Adrenal gland (tissue), 9 donors: ENCODE measurements at regions not wholly inside any gene's neighbourhood (a gene's known extent, or its start where the extent isn't known, plus 50 kb on each side); places are given as distances from the start of the nearest gene placed in this dataset.

Experiments
- DNase-seq, 7 donors: peaks; one replicate each; pipeline ENCODE4 v3.0.0-alpha.2; 2019 to 2020
- H3K27ac ChIP-seq, 5 donors: fragments of 200-600 bp; sonication (generic) in 4 of 5; 1 replicate in 3 of 5; 2 replicates in 2 of 5; pipeline versions ENCODE4 v1.5.1 to v1.8.0; 2016 to 2020; ENCODE audit warnings: mild to moderate bottlenecking in 1 of 5
- H3K27me3 ChIP-seq: fragments of 200-600 bp; 2 replicates; pipeline ENCODE4 v1.8.0; 2021
- H3K36me3 ChIP-seq, 2 donors: fragments of 200-600 bp; replicated peaks in 1 of 2; 1 replicate in 1 of 2; 2 replicates in 1 of 2; pipeline versions ENCODE4 v1.5.1 to v1.8.0; 2018 to 2022
- H3K4me1 ChIP-seq, 2 donors: fragments of 200-600 bp; replicated peaks in 1 of 2; 1 replicate in 1 of 2; 2 replicates in 1 of 2; pipeline versions ENCODE4 v1.5.1 to v1.8.0; 2018 to 2021
- H3K4me3 ChIP-seq, 4 donors: fragments of 200-600 bp; sonication (generic) in 3 of 4; one replicate each; pipeline ENCODE4 v1.5.1; 2016 to 2018
- H3K9me3 ChIP-seq, 3 donors: fragments of 200-600 bp; sonication (generic) in 1 of 3; replicated peaks in 1 of 3; 1 replicate in 2 of 3; 2 replicates in 1 of 3; pipeline versions ENCODE4 v1.5.1 to v1.8.0; 2016 to 2021
- POLR2A ChIP-seq, 2 donors: fragments of 450-650 bp; IDR thresholded peaks; one replicate each; pipeline ENCODE4 v1.6.1; 2017; ENCODE audit warnings: antibody characterized with exemption in 2 of 2, mild to moderate bottlenecking in 2 of 2, moderate library complexity in 1 of 2
- WGBS, 4 donors: extraction: QIAGEN DNeasy Blood & Tissue Kit in 2 of 4; methylation state at CpG; one replicate each; pipeline versions ENCODE4 v1.1.5 to v1.1.7; 2013 to 2017; 5-methylcytosine and 5-hydroxymethylcytosine counted together
- intact Hi-C, 2 donors: fragments of 100-400 bp; cut with DNase I; formaldehyde crosslinking; loops; one replicate each; pipeline versions ENCODE4 v1.14.1 to v1.15.0; 2022 to 2023
- TF ChIP-seq, protein P1 (sequence below), 6 experiments: fragments of 450-650 bp in 4 of 6; fragments of 200-600 bp in 2 of 6; sonication (generic) in 1 of 6; IDR thresholded peaks; 1 replicate in 5 of 6; 2 replicates in 1 of 6; pipeline versions ENCODE4 v1.5.1 to v1.8.0; 2016 to 2021; ENCODE audit warnings: antibody characterized with exemption in 6 of 6, mild to moderate bottlenecking in 2 of 6, moderate library complexity in 1 of 6
- donor health status: healthy with polysubstance abuse.
- donor health status: Bipolar disorder and iron deficiency.
- donor health status: DM: yes; HTN: yes; CAD: no.
- donor health status: DM: no; HTN: no; CAD: no.
- donor health status: DM: no; HTN: no; CAD: no.

DNA sequence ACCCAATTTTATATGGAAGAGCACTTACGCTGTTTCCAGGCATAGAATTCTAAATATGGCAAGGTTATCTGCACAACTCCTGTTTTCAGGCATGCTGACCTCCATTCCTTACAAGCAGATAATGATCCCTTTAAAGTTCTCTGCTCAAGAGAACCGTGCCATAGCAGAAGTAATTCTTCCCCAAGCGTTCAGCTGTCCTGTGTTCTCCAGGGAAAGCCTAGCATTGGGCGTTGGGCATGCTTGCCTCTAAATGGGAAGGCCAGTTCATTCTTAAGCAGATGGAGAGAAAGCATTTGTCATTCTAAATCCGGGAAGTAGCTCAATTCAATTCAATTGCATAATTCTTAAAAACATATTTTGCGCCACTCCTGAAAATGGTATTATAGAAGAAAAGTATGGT, 55.7 kb upstream of the EML4 start:
- WGBS, 4 donors: 64 to 77% (median 76%) methylated on average over 6 of the region's 6 CpGs
- intact Hi-C loops: no loop called here
- TF ChIP-seq POLR2A (IDR thresholded peaks at IDR 0.05): no peak
- TF ChIP-seq, protein P1, sequence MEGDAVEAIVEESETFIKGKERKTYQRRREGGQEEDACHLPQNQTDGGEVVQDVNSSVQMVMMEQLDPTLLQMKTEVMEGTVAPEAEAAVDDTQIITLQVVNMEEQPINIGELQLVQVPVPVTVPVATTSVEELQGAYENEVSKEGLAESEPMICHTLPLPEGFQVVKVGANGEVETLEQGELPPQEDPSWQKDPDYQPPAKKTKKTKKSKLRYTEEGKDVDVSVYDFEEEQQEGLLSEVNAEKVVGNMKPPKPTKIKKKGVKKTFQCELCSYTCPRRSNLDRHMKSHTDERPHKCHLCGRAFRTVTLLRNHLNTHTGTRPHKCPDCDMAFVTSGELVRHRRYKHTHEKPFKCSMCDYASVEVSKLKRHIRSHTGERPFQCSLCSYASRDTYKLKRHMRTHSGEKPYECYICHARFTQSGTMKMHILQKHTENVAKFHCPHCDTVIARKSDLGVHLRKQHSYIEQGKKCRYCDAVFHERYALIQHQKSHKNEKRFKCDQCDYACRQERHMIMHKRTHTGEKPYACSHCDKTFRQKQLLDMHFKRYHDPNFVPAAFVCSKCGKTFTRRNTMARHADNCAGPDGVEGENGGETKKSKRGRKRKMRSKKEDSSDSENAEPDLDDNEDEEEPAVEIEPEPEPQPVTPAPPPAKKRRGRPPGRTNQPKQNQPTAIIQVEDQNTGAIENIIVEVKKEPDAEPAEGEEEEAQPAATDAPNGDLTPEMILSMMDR (IDR thresholded peaks at IDR 0.05): no peak
- Histone ChIP-seq H3K4me1 (peaks cover 16 to 20% of the 10 kb centered on the region in 2 donors), H3K36me3 (no peaks in the 10 kb centered on the region), H3K9me3 (no peaks in the 10 kb centered on the region), H3K27ac (no peak overlapping the region), H3K27me3 (no peaks in the 10 kb centered on the region), H3K4me3 (no peak overlapping the region)
- no peak for DNase-seq

DNA sequence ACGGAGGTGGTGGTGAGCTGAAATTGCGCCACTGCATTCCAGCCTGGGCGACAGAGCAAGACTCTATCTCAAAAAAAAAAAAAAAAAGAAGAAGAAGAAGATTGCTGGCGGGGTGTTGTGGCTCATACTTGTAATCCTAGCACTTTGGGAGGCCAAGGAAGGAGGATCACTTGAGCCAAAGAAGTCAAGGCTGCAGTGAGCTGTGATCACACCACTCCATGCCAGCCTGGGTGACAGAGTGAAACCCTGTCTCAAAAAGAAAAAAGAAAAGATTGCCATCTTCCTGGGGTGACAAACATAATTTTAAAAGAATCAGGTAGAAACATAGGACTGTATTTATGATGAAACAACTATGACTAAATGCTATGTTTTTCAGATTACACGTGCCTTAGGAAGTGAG, 55.1 kb upstream of the EML4 start:
- no peak for DNase-seq
- intact Hi-C loops: no loop called here
- Histone ChIP-seq H3K9me3 (no peaks in the 10 kb centered on the region), H3K36me3 (no peaks in the 10 kb centered on the region), H3K4me3 (no peak overlapping the region), H3K27ac (no peak overlapping the region), H3K4me1 (peaks cover 19 to 24% of the 10 kb centered on the region in 2 donors), H3K27me3 (no peaks in the 10 kb centered on the region)
- no peak for TF ChIP-seq POLR2A (IDR thresholded peaks at IDR 0.05)
- TF ChIP-seq, protein P1 (IDR thresholded peaks at IDR 0.05): no peak
- 84 to 88% (median 87%) methylated on average over 5 of the region's 5 CpGs for WGBS, 4 donors

DNA sequence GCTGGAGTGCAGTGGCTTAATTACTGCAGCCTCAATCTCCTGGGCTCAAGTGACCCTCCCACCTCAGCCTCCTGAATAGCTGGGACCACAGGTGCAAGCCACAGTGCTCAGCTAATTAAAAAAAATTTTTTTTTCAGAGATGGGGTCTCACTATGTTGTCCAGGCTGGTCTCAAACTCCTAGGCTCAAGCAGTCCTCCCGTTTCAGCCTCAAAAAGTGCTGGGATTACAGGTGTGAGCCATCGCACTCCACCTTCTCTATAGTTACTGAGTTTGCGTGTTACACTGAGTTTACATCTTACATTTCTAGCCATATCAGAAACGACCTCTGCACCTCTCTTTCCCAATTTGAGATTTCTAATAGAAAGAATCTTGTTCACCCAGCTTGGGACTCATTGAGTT, 53.6 kb upstream of the EML4 start:
- no peak overlapping the region for H3K4me3 ChIP-seq
- peaks cover 0 to 2% (median 0%) of the 10 kb centered on the region in 3 donors for H3K9me3 ChIP-seq
- 93 to 96% (median 94%) methylated on average over 4 of the region's 4 CpGs for WGBS, 4 donors
- H3K36me3 ChIP-seq: no peaks in the 10 kb centered on the region
- TF ChIP-seq, protein P1 (IDR thresholded peaks at IDR 0.05): no peak
- TF ChIP-seq POLR2A (IDR thresholded peaks at IDR 0.05): no peak
- DNase-seq: no peak
- peaks cover 19 to 24% of the 10 kb centered on the region in 2 donors for H3K4me1 ChIP-seq
- intact Hi-C loops: no loop called here
- H3K27ac ChIP-seq: no peak overlapping the region
- H3K27me3 ChIP-seq: no peaks in the 10 kb centered on the region

DNA sequence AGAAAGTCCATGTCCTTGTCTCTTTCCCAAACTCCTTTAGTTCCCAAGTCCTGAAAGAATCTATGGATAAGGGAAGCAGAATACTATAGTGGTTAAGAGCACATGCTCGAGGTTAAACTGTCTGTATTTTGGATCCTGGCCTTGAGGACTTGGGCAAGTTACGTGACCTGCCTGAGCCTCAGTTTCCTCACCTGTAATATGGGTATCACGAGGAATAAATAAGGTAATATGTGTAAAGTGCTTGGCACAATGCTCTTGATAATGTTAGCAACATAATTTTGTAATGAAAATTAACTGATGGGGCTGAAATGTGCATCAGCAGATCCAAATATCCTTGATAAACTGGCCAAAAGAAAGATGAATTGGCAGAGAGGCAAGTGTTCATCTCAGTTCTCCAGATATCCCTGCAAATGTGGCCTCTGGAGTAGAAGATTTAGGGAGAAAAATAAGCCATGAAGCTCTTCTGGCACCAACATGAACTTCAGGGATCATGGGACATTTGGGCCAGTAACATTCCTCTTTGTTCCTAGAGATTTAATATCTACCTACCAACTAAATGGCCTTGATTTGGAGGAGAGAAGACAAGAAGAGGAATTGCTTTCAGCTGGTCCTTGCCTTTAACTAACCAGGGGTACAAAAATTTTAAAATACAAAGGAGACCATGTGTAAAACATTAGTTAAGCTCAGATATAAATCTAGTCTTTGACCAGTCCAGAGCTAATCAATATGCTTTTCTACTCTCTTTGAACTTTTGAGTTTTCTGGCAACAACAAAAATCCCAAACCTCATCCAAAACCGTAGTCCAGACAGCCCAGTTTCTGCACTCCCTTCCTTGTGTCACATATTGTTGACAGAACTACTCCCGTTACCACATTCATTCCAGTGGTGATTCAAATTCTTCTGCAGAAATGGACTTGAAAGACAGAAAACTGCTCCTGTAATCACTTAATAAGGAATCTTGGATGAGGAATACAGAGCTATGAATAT, 52.7 kb upstream of the EML4 start:
- Histone ChIP-seq H3K4me1 (peaks cover 19 to 24% of the 10 kb centered on the region in 2 donors), H3K4me3 (no peak overlapping the region), H3K36me3 (no peaks in the 10 kb centered on the region), H3K9me3 (peaks cover 0 to 4% (median 0%) of the 10 kb centered on the region in 3 donors), H3K27me3 (no peaks in the 10 kb centered on the region), H3K27ac (peak overlapping the region in 1 of 5 donors; percentile 32)
- DNase-seq: no peak
- no peak for TF ChIP-seq POLR2A (IDR thresholded peaks at IDR 0.05)
- TF ChIP-seq, protein P1 (IDR thresholded peaks at IDR 0.05): no peak
- intact Hi-C loops: no loop called here
- WGBS, 4 donors: 58 to 70% (median 66%) methylated on average over 5 of the region's 5 CpGs
